IMR-90 (cell line): ENCODE measurements at regions not wholly inside any gene's neighbourhood (a gene's known extent, or its start where the extent isn't known, plus 50 kb on each side); places are given as distances from the start of the nearest gene placed in this dataset.

Experiments
- ATAC-seq: fragments of 200-7000 bp; cut with Tn5 transposase; 2 replicates; pipeline ENCODE4 v1.9.1; 2020; ENCODE audit warnings: low read depth, mild to moderate bottlenecking, moderate library complexity
- BruUV-seq: library from RNA; stranded (reverse); fragments of 400-500 nt; replicated peaks from 2 replicates; lab custom pipeline; 2021; lab: Mats Ljungman, UMichigan
- CTCF ChIA-PET: fragments of 300-600 bp; formaldehyde crosslinking; extraction: SDS; loops from one replicate; lab custom pipeline; 2021; ENCODE audit warnings: antibody characterized with exemption; lab: Yijun Ruan, JAX
- POLR2A ChIA-PET: fragments of 300-600 bp; sonication (Branson Sonifier 250); formaldehyde crosslinking; loops from one replicate; lab custom pipeline; 2022; ENCODE audit warnings: antibody characterized with exemption; ENCODE audit not compliant: unreplicated experiment; lab: Charles Lee
- DNase-seq: peaks from one replicate; pipeline ENCODE4 v3.0.0; 2013
- H2AFZ ChIP-seq: replicated peaks from 2 replicates; pipeline ENCODE3; 2013; ENCODE audit warnings: low read length, mild to moderate bottlenecking; ENCODE audit not compliant: poor library complexity
- H2AK5ac ChIP-seq: 2 replicates; pipeline ENCODE4 v1.6.1; 2013; ENCODE audit warnings: low read depth, low read length, inconsistent platforms
- H2AK9ac ChIP-seq: replicated peaks from 2 replicates; pipeline ENCODE3; 2013; ENCODE audit warnings: mild to moderate bottlenecking, low read depth, low read length, moderate library complexity; ENCODE audit not compliant: poor library complexity
- H2BK120ac ChIP-seq: 2 replicates; pipeline ENCODE4 v1.6.1; 2013; ENCODE audit warnings: low read depth, low read length, inconsistent platforms
- H2BK15ac ChIP-seq: 3 replicates; pipeline ENCODE4 v1.6.1; 2013; ENCODE audit warnings: low read depth, low read length, inconsistent platforms
- H2BK20ac ChIP-seq: 2 replicates; pipeline ENCODE4 v1.6.1; 2013; ENCODE audit warnings: low read depth, mild to moderate bottlenecking, inconsistent platforms, low read length, moderate library complexity
- H2BK5ac ChIP-seq: 2 replicates; pipeline ENCODE4 v1.6.1; 2013; ENCODE audit warnings: mild to moderate bottlenecking, low read depth, low read length, inconsistent platforms; ENCODE audit not compliant: poor library complexity, severe bottlenecking
- H3K14ac ChIP-seq: replicated peaks from 2 replicates; pipeline ENCODE4 v1.6.1; 2013; ENCODE audit warnings: low read depth, low read length, inconsistent platforms
- H3K18ac ChIP-seq: 2 replicates; pipeline ENCODE4 v1.6.1; 2013; ENCODE audit warnings: low read depth, low read length, control low read depth
- H3K23ac ChIP-seq: 2 replicates; pipeline ENCODE4 v1.6.1; 2013; ENCODE audit warnings: low read depth, low read length, inconsistent platforms
- H3K27ac ChIP-seq: 2 replicates; pipeline ENCODE4 v1.5.1; 2013; ENCODE audit warnings: mild to moderate bottlenecking, control low read depth, low read length; ENCODE audit not compliant: insufficient read depth
- H3K27me3 ChIP-seq: 2 replicates; pipeline ENCODE4 v1.6.1; 2013; ENCODE audit warnings: low read length; ENCODE audit not compliant: control insufficient read depth, insufficient read depth
- H3K36me3 ChIP-seq: 2 replicates; pipeline ENCODE4 v1.6.1; 2013; ENCODE audit warnings: low read length, mixed read lengths; ENCODE audit not compliant: control insufficient read depth, insufficient read depth
- H3K4ac ChIP-seq: 2 replicates; pipeline ENCODE4 v1.6.1; 2013; ENCODE audit warnings: low read depth, low read length, inconsistent platforms
- H3K4me1 ChIP-seq: 2 replicates; pipeline ENCODE4 v1.6.1; 2013; ENCODE audit warnings: low read length, mixed read lengths; ENCODE audit not compliant: control insufficient read depth, insufficient read depth
- H3K4me2 ChIP-seq: 2 replicates; pipeline ENCODE4 v1.6.1; 2013; ENCODE audit warnings: low read depth, mild to moderate bottlenecking, control low read depth, low read length, moderate library complexity
- H3K4me3 ChIP-seq: 2 replicates; pipeline ENCODE4 v1.5.1; 2013; ENCODE audit warnings: low read depth, mild to moderate bottlenecking, control low read depth, low read length, moderate library complexity; ENCODE audit not compliant: insufficient read depth
- H3K56ac ChIP-seq: 2 replicates; pipeline ENCODE4 v1.6.1; 2013; ENCODE audit warnings: low read length, inconsistent platforms; ENCODE audit not compliant: insufficient read depth; ENCODE audit errors: extremely low read depth
- H3K79me1 ChIP-seq, 2 experiments: 2 replicates each; pipeline ENCODE4 v1.6.1; 2013; ENCODE audit warnings: low read length in 2 of 2, inconsistent platforms in 1 of 2, low read depth in 1 of 2
- H3K9ac ChIP-seq: 2 replicates; pipeline ENCODE4 v1.6.1; 2013; ENCODE audit warnings: low read depth, low read length, control low read depth
- H3K9me1 ChIP-seq: 2 replicates; pipeline ENCODE4 v1.6.1; 2013; ENCODE audit warnings: low read length, inconsistent platforms; ENCODE audit not compliant: insufficient read depth
- H3K9me3 ChIP-seq: 2 replicates; pipeline ENCODE4 v1.6.1; 2013; ENCODE audit warnings: low read length; ENCODE audit not compliant: control insufficient read depth, insufficient read depth
- H4K20me1 ChIP-seq: 2 replicates; pipeline ENCODE4 v1.6.1; 2013; ENCODE audit warnings: low read length, inconsistent platforms; ENCODE audit not compliant: insufficient read depth
- H4K5ac ChIP-seq: 2 replicates; pipeline ENCODE4 v1.6.1; 2013; ENCODE audit warnings: mild to moderate bottlenecking, low read depth, low read length, control low read depth
- H4K8ac ChIP-seq, 2 experiments: 2 replicates each; pipeline ENCODE4 v1.6.1; 2013; ENCODE audit warnings: low read depth in 2 of 2, low read length in 2 of 2, control low read depth in 1 of 2, inconsistent platforms in 1 of 2
- H4K91ac ChIP-seq: 2 replicates; pipeline ENCODE4 v1.6.1; 2013; ENCODE audit warnings: low read depth, low read length, inconsistent platforms; ENCODE audit not compliant: insufficient read depth
- CHD1 ChIP-seq: IDR thresholded peaks from 2 replicates; pipeline ENCODE4 v1.6.1; 2012; ENCODE audit warnings: low read depth, low read length, improper control_type of control experiment
- MAFK ChIP-seq: IDR thresholded peaks from 2 replicates; pipeline ENCODE4 v1.6.1; 2012; ENCODE audit warnings: low read depth, low read length, improper control_type of control experiment
- MAZ ChIP-seq: IDR thresholded peaks from 2 replicates; pipeline ENCODE4 v1.6.1; 2012; ENCODE audit warnings: low read depth, mild to moderate bottlenecking, low read length, improper control_type of control experiment, moderate library complexity, borderline replicate concordance
- MXI1 ChIP-seq: IDR thresholded peaks from 2 replicates; pipeline ENCODE4 v1.6.1; 2012; ENCODE audit warnings: low read depth, mild to moderate bottlenecking, low read length, moderate library complexity, borderline replicate concordance
- POLR2A ChIP-seq: IDR thresholded peaks from 2 replicates; pipeline ENCODE4 v1.6.1; 2012; ENCODE audit warnings: mild to moderate bottlenecking, low read depth, low read length
- RAD21 ChIP-seq: IDR thresholded peaks from 2 replicates; pipeline ENCODE4 v1.6.1; 2012; ENCODE audit warnings: low read length, improper control_type of control experiment
- RCOR1 ChIP-seq: IDR thresholded peaks from 2 replicates; pipeline ENCODE4 v1.6.1; 2012; ENCODE audit warnings: mild to moderate bottlenecking, low read length, improper control_type of control experiment; ENCODE audit not compliant: insufficient replicate concordance
- RFX5 ChIP-seq: IDR thresholded peaks from 2 replicates; pipeline ENCODE4 v1.8.0; 2012; ENCODE audit warnings: low read depth, mild to moderate bottlenecking, low read length, moderate library complexity
- SMC3 ChIP-seq: fragments of 150-350 bp; IDR thresholded peaks from 2 replicates; pipeline ENCODE4 v1.6.1; 2016; ENCODE audit warnings: low read depth, mild to moderate bottlenecking, antibody characterized with exemption, low read length, moderate library complexity
- USF2 ChIP-seq: fragments of 150-350 bp; IDR thresholded peaks from 2 replicates; pipeline ENCODE4 v1.6.1; 2017; ENCODE audit warnings: mild to moderate bottlenecking, antibody characterized with exemption, low read length, low read depth
- WGBS, 2 experiments: methylation state at CpG; one replicate each; pipeline versions ENCODE4 v1.1.5 to v1.1.7; 2013; ENCODE audit warnings: missing lambda C conversion rate in 2 of 2; ENCODE audit not compliant: insufficient read length in 1 of 2; ENCODE audit errors: extremely low coverage in 2 of 2; 5-methylcytosine and 5-hydroxymethylcytosine counted together
- dilution Hi-C: fragments of 300-500 bp; cut with HindIII; formaldehyde crosslinking; loops from one replicate; pipeline ENCODE4 v1.14.3; 2018; ENCODE audit warnings: low sequenced_read_pairs; ENCODE audit not compliant: unreplicated experiment
- in situ Hi-C: fragments of 300-500 bp; cut with MboI; formaldehyde crosslinking; loops from 3 replicates; pipeline ENCODE4 v1.14.3; 2019; ENCODE audit warnings: low sequenced_read_pairs, inconsistent platforms, mixed read lengths
- intact Hi-C: fragments of 100-400 bp; cut with micrococcal nuclease; formaldehyde crosslinking; loops from 2 replicates; pipeline ENCODE4 v1.10.0; 2022

- Histone ChIP-seq H3K36me3 (no peaks in the 10 kb centered on the region), H2AFZ (no peak overlapping the region), H2BK15ac (no peak overlapping the region), H2BK20ac (no peak overlapping the region), H3K9me3 (peaks cover 2% of the 10 kb centered on the region), H3K79me1 (no peaks in the 10 kb centered on the region), H3K56ac (no peak overlapping the region), H3K14ac (no peak overlapping the region), H3K4me2 (no peak overlapping the region), H4K5ac (no peak overlapping the region), H3K9ac (no peak overlapping the region), H2BK120ac (no peak overlapping the region), H3K4ac (no peak overlapping the region), H3K4me3 (no peak overlapping the region), H3K23ac (no peak overlapping the region), H2AK5ac (no peak overlapping the region), H3K27me3 (no peaks in the 10 kb centered on the region), H4K91ac (no peak overlapping the region), H3K27ac (no peak overlapping the region), H3K18ac (no peak overlapping the region), H2AK9ac (no peak overlapping the region), H3K9me1 (no peaks in the 10 kb centered on the region), H3K4me1 (no peaks in the 10 kb centered on the region), H4K20me1 (no peaks in the 10 kb centered on the region), H2BK5ac (no peak overlapping the region), H4K8ac (no peak overlapping the region)
- BruUV-seq: no TSS peak
- dilution Hi-C loops (no loop called here), intact Hi-C loops (no loop called here), in situ Hi-C loops (no loop called here)
- no CpG with 5 or more reads among the region's 3 CpGs for WGBS, 2 experiments
- DNase-seq: no peak
- CTCF ChIA-PET: no interaction called here
- POLR2A ChIA-PET: no interaction called here
- ATAC-seq: no peak
- TF ChIP-seq RAD21 (no peak), RFX5 (no peak), POLR2A (no peak), MXI1 (no peak), CHD1 (no peak), USF2 (no peak), MAZ (no peak), MAFK (no peak), RCOR1 (no peak), SMC3 (no peak)
Observed at GRCh38 chr4:103410386-103410785, 212.2 kb upstream of the CENPE start.
